HuH-7 (cell line): ENCODE measurements at regions not wholly inside any gene's neighbourhood (a gene's known extent, or its start where the extent isn't known, plus 50 kb on each side); places are given as distances from the start of the nearest gene placed in this dataset.

Experiments
- DNase-seq: peaks from one replicate; pipeline ENCODE4 v3.0.0; 2011; ENCODE audit warnings: low spot score

DNA sequence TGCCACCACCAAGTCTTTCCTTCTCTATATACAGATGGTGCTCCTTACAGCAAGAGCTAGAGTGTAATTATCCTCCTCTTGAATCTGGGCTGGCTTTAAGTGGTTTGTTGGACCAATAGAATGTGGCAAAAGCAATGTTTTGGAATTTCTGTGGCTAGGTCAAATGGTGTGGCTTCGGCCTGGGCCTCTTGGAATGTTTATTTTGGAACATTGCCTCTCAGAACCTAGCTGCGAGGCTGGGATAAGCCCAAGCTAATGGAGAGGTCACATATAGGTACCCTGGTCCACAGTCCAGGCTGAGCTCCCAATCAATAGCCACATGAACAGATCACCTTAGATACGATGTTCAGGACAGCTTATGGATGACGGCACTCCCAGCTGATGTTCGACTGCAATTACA, 556.7 kb downstream of the TYW1 start:
- no peak for DNase-seq

DNA sequence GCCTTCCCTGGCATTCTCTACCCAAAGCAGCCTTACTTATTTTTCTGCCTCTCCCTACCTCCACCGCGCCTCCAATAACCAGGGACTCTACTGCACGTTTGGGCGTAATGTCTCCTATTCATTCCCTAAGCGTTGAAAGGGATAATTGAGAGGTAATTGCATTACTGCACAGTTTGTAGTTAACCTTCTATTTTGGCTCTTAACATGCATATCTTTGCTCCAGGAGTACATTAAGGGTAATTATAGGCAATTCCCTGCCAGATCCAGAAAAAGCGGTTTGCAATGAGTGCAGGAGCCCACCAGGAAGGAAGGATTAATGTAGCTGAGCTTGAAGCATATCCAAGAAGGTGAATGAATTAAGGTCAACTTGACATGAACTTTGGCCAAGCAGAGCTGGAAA, 558.4 kb downstream of the TYW1 start:
- no peak for DNase-seq

DNA sequence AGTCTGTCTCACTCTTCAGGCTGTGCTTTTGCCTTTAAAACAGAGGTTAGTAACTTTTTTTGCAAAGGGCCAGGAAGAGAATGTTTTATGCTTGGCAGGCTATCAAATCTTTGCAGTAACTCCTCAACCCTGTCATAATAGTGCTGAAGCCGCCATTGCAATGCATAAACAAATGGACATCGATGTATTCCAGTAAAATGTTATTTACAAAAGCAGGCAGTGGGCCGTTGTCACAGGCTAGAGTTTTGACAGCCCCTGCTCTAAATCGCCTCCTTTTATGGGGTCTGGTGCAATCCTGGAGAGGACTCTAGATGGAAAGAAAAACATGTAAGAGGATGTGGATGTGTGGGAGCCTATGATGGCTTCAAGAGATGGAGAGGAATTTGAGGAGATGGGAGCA, 568.3 kb downstream of the TYW1 start:
- DNase-seq, result no peak

DNA sequence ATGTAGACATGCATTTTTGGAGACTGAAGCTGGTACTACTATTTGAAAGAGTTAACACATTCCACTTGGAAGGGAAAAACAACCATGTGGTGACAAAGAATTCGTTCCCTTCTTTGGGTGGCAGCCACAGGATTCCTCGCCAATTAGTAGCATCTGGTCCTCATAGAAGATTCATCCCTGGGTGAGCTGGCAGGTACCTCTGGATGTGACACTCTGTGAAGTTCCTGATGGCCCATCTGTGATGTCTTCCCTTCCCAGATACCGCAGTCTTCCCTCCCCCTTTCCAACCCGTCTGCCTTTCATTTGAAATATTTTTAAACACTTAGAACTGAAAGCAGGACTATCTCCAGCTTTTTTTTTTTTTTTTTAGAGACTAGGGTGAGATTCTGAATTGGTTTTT, 569.5 kb downstream of the TYW1 start:
- DNase-seq, result no peak

DNA sequence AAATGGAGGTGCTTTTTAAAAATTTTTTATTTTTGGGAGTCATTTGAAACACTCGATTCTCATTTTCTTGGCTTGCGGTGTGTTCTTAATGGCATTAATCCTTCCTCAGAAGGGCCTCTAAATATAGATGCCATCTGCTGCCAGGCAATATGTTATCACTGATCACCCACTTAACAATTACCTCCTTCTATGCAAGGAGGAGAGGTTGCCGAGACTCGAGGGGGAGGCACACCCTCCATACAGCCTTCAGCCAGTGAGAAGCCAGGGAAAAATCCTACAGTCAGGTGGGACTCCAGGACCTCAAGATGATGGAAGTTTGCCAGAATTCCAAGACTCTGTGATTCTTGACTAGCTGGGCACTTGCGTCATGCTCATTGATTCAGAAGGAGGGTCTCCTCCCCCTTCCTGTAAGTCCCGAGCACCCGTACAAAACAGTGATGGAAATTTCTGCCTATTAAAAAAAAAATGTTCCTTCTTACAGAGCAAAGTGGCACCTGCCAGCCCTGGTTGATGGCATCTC, 574.5 kb downstream of the TYW1 start:
- DNase-seq, result no peak

DNA sequence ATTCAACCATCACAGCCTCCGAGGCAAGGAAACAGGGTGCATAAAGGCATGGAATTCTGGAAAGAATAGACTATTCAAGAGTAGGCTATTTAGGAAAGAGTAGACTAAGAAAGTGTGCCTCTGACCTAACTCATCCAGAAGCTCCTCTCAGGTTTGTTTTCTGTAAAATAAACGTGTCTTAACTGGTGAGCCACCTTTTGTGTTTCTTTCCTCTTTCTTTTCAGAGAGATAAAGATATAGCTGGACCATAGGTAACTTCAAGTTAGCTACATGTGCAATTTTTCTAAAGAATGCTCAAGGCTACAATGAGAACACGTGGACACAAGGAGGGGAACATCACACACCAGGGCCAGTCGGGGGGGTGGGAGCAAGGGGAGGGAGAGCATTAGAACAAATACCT, 577.0 kb downstream of the TYW1 start:
- no peak for DNase-seq

DNA sequence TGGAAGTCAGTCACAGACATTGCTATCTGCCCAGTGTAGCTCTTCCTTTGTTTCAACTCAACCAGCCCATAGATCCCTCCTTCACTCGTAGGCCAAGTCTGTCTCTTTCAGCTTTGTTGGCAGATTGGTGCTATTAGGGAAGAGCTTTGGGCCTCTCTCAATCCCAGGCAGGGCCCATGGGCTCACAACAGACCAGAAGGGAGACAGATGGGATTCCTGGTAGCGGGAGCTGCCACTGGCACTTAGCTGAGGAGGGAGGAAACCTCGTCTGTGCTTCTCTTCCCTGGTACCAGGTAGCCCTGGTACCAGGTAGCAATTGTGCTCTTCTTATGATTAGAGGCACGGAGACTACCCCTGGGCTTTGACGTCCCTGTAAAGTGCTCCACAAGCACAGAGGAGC, 592.0 kb downstream of the TYW1 start:
- no peak for DNase-seq

DNA sequence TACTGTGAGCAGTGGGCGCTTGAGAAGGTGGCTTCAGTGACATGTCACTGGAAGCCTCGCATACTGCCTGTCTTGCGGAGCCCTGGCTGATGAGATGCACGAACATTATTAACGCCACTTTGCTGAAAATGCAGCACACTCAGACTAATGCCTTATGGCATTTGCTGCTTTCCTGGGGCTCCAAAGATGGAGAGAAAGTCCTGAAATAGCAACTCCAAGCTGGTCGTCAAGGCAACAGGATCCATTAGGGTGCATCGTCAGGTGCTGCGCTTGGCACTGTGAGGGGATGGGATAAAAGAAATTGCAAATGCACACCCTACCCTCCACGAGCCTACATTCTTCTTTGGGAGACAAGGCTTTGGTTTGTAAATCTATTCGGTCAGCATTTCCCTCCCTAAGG, 592.5 kb downstream of the TYW1 start:
- no peak for DNase-seq

DNA sequence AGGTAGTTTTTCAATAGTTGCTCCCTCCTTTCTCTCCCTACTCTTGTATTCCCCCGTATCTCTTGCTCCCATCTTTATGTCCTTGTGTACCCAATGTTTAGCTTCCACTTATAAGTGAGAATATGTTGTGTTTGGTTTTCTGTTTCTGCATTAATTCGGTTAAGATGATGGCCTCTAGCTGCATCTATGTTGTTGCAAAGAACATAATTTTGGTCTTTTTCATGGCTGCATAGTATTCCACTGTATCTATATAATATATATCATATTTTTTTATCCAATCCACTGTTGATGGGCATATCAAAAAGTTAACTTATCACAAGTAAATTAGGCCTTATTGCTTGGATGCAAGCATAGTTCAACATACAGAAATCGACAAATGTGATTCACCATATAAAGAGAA, 594.0 kb downstream of the TYW1 start:
- no peak for DNase-seq

DNA sequence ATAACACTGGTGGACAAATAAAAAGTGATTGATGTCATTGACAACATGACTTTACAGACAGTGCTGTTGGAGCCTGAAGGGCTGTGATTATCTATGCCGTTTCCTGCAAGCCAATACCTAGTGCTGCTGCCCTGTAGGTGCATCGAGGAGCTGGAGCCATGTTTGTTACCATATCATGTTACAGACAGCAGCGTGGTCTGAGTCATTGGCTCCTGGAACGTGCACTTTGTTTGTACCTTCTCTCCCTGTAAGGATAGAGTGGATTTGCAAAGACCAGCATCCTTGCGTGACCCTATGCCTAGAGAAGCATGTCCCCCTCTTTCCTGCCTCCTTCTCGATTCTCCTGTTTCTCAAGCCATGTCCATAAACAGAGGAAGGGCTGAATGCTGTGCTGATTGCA, 597.2 kb downstream of the TYW1 start:
- DNase-seq, result no peak

DNA sequence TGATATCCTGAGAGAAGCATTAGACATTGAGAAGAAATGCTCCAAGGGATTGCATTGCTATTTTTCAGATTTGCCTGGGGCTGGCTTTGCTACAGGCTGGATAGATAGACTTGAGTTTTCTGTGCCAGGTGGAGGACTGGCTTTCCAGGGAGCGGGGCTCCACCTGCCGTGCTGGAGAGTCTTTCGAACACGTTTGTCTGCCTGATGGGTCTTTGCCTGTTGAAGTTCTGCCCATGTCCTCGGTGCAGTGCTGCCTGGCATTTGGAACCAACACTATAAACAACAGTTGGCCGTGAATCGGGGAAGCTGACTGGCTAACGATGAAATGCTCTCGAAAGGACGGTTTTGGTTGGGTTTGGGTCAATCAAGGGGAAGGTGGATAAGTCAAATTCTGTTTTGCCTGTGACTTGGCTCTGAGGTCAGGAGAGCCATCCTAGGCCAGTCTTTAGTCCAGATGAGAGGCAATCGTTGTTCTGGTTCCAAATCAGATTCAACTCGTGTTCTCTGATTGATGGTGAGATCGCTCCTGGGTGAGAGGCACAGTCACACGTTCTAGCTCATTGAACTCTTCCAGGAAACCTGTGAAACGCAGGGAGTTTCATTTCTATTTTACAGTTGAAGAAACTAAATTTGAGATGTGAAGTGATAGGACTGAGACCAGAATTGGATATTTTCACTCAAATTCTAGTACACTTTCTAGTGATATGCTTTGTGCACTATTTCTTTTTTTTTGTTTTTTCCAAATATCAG, 599.0 kb downstream of the TYW1 start:
- no peak for DNase-seq

DNA sequence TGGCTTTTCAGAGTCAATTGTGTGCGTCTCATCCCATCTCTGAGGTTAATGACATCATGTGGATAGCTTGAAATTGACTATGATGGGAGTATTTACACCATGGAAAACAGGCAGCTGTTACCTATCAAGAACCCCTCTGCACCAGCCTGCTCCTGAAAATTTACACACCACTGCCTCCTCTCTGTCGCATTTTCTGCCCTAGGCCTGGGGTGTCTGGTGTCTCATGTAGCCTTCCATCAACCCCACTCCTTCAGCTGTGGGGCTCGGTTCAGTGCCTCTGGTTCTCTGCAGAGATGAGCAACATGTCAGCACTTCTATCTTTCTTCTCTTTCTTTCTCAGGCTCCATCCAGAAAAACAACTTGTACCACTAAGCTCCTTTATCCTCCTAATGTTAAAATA, 600.5 kb downstream of the TYW1 start:
- DNase-seq, result no peak

DNA sequence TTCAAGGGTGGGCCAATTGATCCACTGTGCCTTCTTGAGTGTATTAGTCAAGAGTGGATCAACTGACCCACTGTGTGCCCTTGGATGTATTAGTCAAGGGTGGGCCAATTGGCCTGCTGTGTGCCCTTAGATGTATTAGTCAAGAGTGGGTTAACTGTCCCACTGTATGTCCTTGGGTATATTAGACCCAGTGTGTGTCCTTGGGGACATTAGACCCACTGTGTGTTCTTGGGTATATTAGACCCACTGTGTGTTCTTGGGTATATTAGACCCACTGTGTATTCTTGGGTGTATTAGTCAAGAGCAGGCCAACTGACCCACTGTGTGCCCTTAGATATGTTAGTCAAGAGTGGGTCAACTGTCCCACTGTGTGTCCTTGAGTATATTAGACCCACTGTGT, 601.8 kb downstream of the TYW1 start:
- DNase-seq, result no peak

DNA sequence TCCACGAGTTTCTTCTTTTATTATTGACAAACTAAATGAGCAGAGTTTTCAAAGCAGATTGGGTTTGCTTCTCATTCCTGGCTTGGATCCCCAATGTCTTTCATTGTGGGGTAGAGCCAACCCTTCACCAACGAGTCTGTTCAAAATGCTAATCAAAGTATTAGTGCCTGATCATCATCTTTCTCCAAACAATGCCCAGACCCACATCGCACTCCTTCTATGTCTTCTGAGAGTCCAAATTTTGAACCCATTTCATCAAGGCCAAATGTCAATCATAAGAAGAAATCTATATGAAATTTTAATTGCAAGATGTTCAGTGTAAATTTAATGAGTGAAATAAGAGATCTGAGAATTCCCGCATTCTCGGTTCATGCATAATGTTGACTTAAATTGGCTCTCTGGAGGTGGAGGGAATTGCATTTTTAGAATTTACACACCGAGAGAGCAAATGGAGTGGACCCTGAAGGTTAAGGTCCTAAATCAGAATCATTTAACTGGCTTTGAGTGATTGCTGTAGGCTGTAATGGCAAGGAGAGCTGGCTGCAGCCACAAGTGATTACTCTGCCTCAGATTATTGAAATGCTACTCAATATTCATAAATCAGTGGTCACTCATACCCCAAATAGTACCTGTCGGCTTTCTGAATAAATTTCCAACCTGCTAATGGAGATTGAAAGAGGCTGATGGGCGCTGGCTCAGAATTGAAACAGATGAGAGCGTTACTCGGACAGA, 602.9 kb downstream of the TYW1 start:
- DNase-seq, result no peak

DNA sequence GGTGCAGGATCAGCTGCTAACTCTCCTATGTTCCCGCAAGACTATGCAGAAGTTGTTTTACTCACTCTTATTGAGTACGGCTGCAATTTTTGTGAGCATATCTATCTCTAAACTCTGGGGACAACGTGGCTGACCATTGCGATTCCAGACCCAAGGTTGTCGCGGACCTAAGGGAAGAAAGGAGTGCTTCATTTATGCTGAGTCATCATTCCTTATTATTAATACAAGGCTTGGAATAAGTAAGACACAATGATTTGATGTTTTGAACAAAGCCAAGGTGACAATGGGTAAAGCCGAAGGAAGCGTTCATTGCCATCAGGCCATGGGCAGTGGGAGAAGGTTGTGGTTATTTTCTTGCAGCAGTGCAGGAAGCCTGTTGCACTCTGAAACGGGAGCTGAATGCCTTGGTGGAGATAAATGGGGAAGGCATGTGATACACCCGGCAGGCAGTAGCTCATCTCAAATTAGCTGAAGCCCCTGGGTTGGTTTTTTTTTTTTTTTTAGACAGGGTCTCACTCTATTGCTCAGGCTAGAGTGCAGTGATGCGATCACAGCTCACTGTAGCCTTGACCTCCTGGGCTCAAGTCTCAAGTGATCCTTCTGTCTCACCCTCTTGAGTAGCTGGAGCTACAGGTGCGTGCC, 605.7 kb downstream of the TYW1 start:
- DNase-seq, result no peak

DNA sequence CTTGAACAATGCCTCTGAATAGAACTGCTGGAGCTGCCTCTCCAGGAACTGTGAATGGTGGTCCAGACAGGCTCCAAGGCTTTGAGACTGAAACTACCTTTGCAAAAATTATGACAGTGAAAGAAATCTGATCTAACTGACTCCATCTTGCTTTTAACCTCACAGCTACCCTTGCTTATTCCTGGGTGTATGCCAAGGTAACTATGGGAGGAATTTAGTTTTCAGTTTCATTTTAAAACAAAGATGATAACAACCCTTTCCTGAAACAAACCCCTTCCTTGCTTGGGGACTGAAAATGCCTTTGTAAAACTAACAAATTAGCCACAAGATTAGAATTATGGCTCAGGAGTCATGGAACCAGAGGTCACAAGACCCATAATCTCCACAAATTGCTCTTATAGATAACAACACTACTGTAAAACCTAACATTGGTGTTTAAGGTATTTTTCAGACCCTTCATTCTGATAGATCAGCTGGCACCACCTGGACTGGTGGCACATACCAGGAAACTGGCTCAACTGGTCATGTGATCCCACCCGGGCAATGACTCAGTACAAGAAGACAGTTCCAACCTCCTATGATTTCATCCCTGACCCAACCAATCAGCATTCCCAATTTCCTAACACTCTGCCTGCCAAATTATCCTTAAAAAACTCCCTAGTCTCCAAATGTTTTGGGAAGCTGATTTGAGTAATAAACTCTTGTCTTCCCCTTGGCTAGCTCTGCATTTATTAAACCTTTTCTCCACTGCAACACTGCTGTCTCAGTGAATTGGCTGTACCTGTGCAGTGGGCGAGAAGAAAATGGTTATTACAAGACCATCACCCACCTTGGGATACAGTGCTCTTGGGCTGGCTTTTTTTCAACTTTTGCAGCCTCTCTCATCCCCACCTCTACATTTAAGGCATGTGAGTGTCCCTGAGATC, 608.1 kb downstream of the TYW1 start:
- DNase-seq, result no peak

DNA sequence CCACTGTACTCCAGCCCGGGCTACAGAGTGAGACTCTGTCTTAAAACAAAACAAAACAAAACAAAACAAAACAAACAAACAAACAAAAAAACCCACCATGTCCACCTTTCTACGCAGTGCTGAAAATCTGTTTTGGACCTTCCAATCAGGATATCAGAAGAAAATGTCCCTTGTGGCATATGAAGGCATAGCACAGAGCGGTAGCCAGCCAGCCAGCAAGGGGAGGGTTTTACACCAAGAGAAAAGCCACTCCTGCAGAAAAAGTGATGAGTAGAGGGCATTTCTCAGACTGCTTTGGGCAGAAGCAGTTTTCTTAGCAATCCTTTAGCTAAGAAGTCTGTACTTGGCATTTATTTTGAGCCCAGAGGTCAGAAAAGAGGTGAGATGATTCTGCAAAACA, 612.2 kb downstream of the TYW1 start:
- no peak for DNase-seq

DNA sequence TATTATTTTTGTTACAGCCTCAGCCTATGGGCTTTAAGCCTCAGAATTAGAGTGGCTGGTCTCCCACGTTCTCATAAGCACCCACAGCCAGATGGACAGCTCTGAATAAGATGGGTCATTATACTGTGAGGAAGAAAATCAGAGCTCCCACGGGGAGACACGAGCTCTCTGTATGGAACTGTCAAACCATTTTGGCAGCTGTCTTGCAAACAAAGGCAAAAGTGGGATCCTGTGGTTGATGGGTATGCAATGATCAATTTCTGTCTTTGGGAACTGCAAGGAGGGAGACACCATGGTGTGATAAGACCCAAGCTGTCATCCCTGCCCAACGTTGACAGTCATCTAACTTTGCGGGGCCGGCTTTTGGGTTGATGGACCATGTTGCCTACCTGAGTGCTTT, 614.3 kb downstream of the TYW1 start:
- DNase-seq, result no peak

DNA sequence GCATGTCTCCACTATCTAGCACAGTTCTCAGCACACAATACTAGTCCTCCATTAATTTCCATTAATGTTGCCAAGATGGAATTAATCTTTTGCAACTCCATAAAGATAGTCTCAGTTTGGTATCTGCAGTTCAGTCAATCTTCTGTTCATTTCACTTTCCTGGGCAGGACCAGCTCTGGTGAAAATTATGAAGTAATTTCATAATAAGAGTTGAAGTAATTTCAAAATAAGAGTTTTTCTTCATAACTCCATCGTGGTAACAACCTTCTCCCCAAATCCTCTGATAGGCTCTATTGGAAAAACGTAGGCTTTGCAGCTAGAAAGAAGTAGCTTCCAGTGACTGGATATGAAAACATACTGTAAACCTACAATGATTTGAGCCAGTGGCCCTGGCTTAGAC, 618.2 kb downstream of the TYW1 start:
- no peak for DNase-seq

DNA sequence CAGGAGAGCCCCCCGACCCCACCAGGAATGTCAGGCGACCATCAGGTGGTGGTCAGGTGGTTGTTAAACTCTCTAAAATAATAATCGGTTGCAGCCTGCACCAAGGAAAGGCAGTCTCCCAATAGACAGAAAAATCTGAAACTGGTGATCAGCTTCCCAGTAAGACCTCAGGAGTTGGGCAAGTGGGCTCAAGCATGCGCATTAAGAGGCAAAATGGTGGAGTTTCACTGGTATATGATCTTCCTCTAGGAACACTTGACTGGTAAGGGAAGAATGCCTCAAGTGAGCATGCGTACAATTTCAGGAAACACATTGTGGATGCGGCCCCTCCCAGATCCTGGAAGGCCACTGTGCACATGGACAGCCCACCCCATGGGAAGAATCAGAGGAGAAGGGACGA, 619.9 kb downstream of the TYW1 start:
- no peak for DNase-seq

DNA sequence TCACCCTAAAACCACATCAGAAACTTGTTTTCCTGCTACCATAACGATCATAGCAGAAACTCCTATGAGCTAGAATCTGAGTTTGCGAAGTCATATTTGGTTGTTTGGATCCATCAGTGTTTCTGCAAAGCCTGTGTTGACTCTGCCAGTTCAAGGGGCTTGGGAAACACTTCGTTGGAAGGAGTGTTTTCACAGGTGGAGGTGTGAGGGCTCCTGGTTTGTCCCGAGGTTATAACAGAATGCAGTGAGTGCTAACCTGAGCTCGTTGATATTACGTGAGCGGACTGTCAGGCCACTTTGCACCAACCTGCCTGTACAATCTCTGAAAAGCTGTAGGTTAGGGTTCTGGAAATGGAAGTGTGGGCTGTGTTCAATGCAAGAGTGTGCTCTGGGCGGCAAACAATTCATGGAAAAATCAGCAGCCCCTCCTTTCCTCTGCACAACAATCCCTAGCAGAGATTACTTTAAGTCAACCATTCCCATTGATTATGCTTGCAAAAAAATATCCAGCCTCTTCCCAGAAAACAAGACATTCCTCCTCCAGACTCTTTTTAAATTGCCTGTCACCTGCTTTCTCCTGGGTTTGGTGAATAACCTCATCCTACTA, 622.0 kb downstream of the TYW1 start:
- DNase-seq, result no peak

DNA sequence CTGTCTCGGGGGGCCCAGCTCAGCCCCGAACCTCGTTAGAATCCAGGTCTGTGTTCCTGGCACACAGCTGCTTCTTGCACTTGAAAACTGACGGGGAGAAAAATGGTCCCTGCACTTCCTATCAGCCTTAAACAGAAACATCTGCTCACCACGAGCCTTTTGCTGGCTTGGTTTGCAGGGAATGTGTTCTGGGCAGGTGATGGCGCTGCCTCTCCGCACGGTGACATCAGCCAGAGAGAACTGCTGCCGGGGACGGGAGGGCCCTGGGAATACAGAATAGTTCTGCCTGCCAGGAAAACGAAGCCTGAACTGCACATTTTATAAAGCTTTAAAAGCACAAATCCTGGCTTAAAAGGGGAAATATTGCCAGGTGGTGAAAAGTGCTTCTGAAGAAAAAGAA, 622.5 kb downstream of the TYW1 start:
- peak; percentile 23 for DNase-seq
